Nephron progenitor cell (in vitro differentiated cells): ENCODE measurements at regions not wholly inside any gene's neighbourhood (a gene's known extent, or its start where the extent isn't known, plus 50 kb on each side); places are given as distances from the start of the nearest gene placed in this dataset.

Experiments used
- DNase-seq: peaks from one replicate; pipeline ENCODE4 v3.0.0; 2021
- H3K27ac Mint-ChIP-seq: 2 replicates; pipeline ENCODE4 v1.8.0; 2021; ENCODE audit warnings: mild to moderate bottlenecking, moderate library complexity, mixed read lengths
- H3K27me3 Mint-ChIP-seq: 2 replicates; pipeline ENCODE4 v1.8.0; 2021; ENCODE audit warnings: mild to moderate bottlenecking, low read depth, mixed read lengths; ENCODE audit not compliant: poor library complexity
- H3K36me3 Mint-ChIP-seq: 2 replicates; pipeline ENCODE4 v1.8.0; 2021; ENCODE audit warnings: low read depth, mixed read lengths
- H3K4me1 Mint-ChIP-seq: 2 replicates; pipeline ENCODE4 v1.8.0; 2021; ENCODE audit warnings: mixed read lengths
- H3K4me3 Mint-ChIP-seq: 2 replicates; pipeline ENCODE4 v1.8.0; 2021; ENCODE audit warnings: mild to moderate bottlenecking, moderate library complexity, mixed read lengths
- H3K9me3 Mint-ChIP-seq: 2 replicates; pipeline ENCODE4 v1.8.0; 2021; ENCODE audit warnings: mild to moderate bottlenecking, moderate library complexity, mixed read lengths
- CTCF ChIP-seq: fragments of 200-600 bp; sonication (generic); IDR thresholded peaks from 2 replicates; pipeline ENCODE4 v1.5.0; 2021; ENCODE audit warnings: antibody characterized with exemption

- no peak for DNase-seq
- peaks cover 6% of the 10 kb centered on the region for H3K4me1 Mint-ChIP-seq
Measured at GRCh38 chr2:5401115-5401657, 291.0 kb upstream of the SOX11 start.

GRCh38 chr2:5403392-5403791 lies 288.8 kb upstream of the SOX11 start:
- TF ChIP-seq CTCF: no peak
- H3K4me3 Mint-ChIP-seq: no peak overlapping the region
- H3K4me1 Mint-ChIP-seq: peaks cover 6% of the 10 kb centered on the region
- DNase-seq: no peak
- peaks cover 7% of the 10 kb centered on the region for H3K9me3 Mint-ChIP-seq
- no peaks in the 10 kb centered on the region for H3K27me3 Mint-ChIP-seq
- H3K36me3 Mint-ChIP-seq: no peaks in the 10 kb centered on the region
- no peak overlapping the region for H3K27ac Mint-ChIP-seq

More at GRCh38 chr2:5401115-5401657, 291.0 kb upstream of the SOX11 start:
- no peak for TF ChIP-seq CTCF
- Mint-ChIP-seq H3K27ac (no peak overlapping the region), H3K36me3 (no peaks in the 10 kb centered on the region), H3K27me3 (no peaks in the 10 kb centered on the region), H3K9me3 (peaks cover 3% of the 10 kb centered on the region), H3K4me3 (no peak overlapping the region)

- H3K36me3 Mint-ChIP-seq: no peaks in the 10 kb centered on the region
- H3K27ac Mint-ChIP-seq: no peak overlapping the region
- peak; percentile 12 for DNase-seq
- TF ChIP-seq CTCF: no peak
- H3K9me3 Mint-ChIP-seq: peaks cover 4% of the 10 kb centered on the region
- no peak overlapping the region for H3K4me3 Mint-ChIP-seq
- H3K27me3 Mint-ChIP-seq: no peaks in the 10 kb centered on the region
- H3K4me1 Mint-ChIP-seq: peaks cover 17% of the 10 kb centered on the region
Measured at GRCh38 chr2:5409898-5410381, 282.2 kb upstream of the SOX11 start.

- TF ChIP-seq CTCF: no peak
- no peak for DNase-seq
- no peak overlapping the region for H3K27ac Mint-ChIP-seq
- H3K9me3 Mint-ChIP-seq: peaks cover 4% of the 10 kb centered on the region
- no peak overlapping the region for H3K4me3 Mint-ChIP-seq
- H3K27me3 Mint-ChIP-seq: no peaks in the 10 kb centered on the region
- H3K4me1 Mint-ChIP-seq: peaks cover 17% of the 10 kb centered on the region
- H3K36me3 Mint-ChIP-seq: no peaks in the 10 kb centered on the region
Measured at GRCh38 chr2:5410991-5411700, 281.0 kb upstream of the SOX11 start.

- H3K36me3 Mint-ChIP-seq: no peaks in the 10 kb centered on the region
- DNase-seq: no peak
- no peaks in the 10 kb centered on the region for H3K27me3 Mint-ChIP-seq
- no peak overlapping the region for H3K27ac Mint-ChIP-seq
- no peak for TF ChIP-seq CTCF
- no peaks in the 10 kb centered on the region for H3K9me3 Mint-ChIP-seq
- H3K4me1 Mint-ChIP-seq: peaks cover 17% of the 10 kb centered on the region
- H3K4me3 Mint-ChIP-seq: no peak overlapping the region
Measured at GRCh38 chr2:5412001-5412400, 280.2 kb upstream of the SOX11 start.

GRCh38 chr2:5433855-5434254 lies 258.3 kb upstream of the SOX11 start:
- TF ChIP-seq CTCF: no peak
- Mint-ChIP-seq H3K36me3 (no peaks in the 10 kb centered on the region), H3K9me3 (no peaks in the 10 kb centered on the region), H3K27ac (no peak overlapping the region), H3K4me1 (no peaks in the 10 kb centered on the region), H3K27me3 (no peaks in the 10 kb centered on the region), H3K4me3 (no peak overlapping the region)
- no peak for DNase-seq
